Epithelial cell of esophagus (primary cell): ENCODE measurements at regions not wholly inside any gene's neighbourhood (a gene's known extent, or its start where the extent isn't known, plus 50 kb on each side); places are given as distances from the start of the nearest gene placed in this dataset.

Source experiments
- DNase-seq: peaks from one replicate; pipeline ENCODE4 v3.0.0; 2010; ENCODE audit warnings: low read depth
- H3K4me3 ChIP-seq: 2 replicates; pipeline ENCODE4 v1.5.1; 2011; ENCODE audit warnings: mild to moderate bottlenecking, low read length, control low read depth
- TF ChIP-seq, protein P1 (sequence below): IDR thresholded peaks from 2 replicates; pipeline ENCODE4 v1.5.1; 2011; ENCODE audit warnings: low read depth, mild to moderate bottlenecking, low read length, control low read depth, inconsistent platforms; ENCODE audit not compliant: insufficient read depth; ENCODE audit errors: missing control alignments

DNA sequence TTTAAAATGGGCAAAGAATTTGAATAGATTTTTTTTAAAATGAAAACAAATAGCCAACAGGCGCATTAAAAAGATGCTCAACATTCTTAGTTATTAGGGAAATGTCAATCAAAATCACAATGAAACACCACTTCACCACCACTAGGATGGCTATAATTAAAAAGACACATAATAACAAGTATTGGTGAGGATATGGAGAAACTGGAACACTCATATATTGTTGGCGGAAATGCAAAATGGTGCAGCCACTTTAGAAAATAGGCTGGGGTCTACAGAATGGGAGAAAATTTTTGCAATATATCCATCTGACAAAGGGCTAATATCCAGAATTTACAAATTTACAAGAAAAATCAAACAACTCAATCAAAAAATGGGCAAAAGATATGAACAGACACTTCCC lies 107.8 kb upstream of the FOXD3 start:
- no peak for DNase-seq
- no peak overlapping the region for H3K4me3 ChIP-seq
- TF ChIP-seq, protein P1, sequence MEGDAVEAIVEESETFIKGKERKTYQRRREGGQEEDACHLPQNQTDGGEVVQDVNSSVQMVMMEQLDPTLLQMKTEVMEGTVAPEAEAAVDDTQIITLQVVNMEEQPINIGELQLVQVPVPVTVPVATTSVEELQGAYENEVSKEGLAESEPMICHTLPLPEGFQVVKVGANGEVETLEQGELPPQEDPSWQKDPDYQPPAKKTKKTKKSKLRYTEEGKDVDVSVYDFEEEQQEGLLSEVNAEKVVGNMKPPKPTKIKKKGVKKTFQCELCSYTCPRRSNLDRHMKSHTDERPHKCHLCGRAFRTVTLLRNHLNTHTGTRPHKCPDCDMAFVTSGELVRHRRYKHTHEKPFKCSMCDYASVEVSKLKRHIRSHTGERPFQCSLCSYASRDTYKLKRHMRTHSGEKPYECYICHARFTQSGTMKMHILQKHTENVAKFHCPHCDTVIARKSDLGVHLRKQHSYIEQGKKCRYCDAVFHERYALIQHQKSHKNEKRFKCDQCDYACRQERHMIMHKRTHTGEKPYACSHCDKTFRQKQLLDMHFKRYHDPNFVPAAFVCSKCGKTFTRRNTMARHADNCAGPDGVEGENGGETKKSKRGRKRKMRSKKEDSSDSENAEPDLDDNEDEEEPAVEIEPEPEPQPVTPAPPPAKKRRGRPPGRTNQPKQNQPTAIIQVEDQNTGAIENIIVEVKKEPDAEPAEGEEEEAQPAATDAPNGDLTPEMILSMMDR, result no peak

DNA sequence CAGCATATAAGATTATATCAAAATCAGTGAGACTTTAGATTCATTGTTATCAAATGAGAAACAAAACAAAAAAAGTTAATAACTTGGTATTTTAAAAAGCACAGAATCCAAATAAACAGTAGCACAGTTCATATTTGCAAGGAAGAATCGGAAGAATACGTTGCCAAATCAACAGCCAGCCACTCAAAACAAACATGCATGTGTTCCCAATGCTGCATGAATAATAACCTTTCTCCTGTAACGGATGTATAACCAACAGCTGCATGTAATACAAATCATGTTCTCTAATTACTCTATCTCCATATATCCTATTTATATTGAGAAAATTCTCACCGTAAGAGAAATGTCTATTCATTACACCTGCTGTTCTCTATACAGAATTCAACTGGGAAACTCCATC lies 98.9 kb upstream of the FOXD3 start:
- no peak for DNase-seq
- H3K4me3 ChIP-seq, result no peak overlapping the region
- TF ChIP-seq, protein P1, result no peak

DNA sequence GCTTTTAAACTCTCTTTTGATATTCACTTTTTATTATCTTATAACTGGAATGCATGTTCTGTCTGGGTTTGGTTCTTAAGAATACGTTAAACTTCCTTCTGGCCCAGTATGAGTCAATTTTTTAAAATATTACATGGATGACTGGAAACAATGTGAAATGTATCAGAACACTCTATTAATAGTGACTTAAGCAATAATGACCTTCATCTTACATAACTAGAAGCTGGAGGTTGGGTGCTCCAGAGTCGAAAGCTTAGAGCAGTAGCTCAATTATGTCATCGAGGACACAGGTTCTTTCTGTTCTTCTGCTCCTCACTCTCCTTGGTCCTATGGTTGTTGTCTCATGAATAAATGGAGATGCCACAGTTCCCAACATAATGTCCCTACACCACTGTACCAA lies 91.6 kb upstream of the FOXD3 start:
- TF ChIP-seq, protein P1, result no peak
- DNase-seq, result no peak
- H3K4me3 ChIP-seq, result no peak overlapping the region

DNA sequence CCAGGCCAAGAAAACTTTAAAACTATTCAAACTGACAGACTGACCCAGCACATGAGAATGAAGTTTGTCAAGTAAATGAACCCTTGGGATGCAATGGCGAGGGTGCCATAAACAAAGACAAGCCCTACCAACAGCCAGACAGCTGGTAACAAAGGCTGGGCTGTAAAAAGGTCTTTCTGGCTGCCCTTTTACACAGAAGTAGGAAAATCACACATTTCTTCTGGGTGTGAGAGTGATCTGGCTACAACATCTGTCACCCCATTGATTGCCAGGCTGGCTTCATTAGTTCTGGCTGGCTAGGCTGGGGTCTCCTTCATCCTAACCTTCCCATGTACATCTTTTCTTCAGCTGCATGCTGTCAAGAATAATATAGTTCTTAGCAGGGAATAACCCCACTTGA lies 83.6 kb upstream of the FOXD3 start:
- TF ChIP-seq, protein P1, result no peak
- no peak overlapping the region for H3K4me3 ChIP-seq
- DNase-seq, result no peak

DNA sequence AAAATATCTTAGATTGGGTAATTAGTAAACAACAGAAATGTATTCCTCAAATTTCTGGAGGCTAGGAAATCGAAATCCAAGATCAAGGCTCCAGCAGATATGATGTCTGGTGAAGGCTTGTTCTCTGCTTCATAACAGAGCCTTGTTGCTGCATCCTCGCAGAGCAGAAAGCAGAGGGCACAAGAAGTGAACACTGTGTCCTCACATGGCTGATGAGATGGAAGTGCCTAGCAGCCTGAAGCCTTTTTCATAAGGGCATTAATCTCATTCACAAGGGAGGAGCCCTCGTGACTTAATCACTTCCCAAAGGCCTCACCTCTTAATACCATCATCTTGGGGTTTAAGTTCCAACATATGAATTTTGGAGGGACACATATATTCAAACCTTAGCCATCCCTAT lies 77.2 kb upstream of the FOXD3 start:
- TF ChIP-seq, protein P1, result no peak
- no peak overlapping the region for H3K4me3 ChIP-seq
- no peak for DNase-seq

DNA sequence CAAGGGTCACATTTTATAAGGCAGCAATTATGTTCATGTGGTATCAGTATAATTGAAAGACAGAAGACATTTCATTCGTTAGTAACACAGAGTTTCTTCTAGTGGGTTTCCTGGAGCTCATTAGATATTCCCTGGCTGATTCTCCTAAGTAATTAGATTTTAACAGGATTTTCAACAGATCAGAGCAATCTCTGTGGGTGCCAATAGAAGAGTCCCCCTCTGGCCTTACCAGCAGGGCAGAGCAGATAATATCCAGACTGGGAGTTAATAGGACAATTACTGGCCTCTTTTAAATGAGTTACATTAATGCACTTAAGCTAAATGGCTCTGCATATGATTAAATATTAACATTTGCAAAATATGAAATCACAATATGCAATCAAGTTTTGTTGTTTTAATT lies 74.2 kb upstream of the FOXD3 start:
- no peak for DNase-seq
- no peak overlapping the region for H3K4me3 ChIP-seq
- TF ChIP-seq, protein P1, result no peak

DNA sequence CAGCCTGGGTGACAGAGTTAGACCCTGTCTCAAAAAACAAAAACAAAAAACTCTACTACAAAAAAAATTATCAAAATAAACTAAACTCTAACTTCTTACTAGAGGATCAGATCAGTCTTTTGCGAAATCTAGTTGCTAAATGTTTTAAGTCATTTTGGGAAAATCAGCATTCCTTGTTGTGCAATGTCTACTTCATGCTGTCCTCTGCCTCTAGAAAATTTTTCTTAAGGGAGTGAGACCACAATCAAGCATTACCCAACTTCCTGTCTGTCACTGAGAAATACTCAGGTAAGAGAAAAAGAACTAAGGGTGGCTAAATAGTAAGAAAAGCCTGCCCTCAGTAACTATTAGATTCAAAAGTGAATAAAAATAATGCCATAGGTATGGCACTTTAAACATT lies 67.2 kb upstream of the FOXD3 start:
- TF ChIP-seq, protein P1, result no peak
- DNase-seq, result peak; percentile 38
- H3K4me3 ChIP-seq, result no peak overlapping the region
